GM18519 (cell line): ENCODE measurements at regions not wholly inside any gene's neighbourhood (a gene's known extent, or its start where the extent isn't known, plus 50 kb on each side); places are given as distances from the start of the nearest gene placed in this dataset.
"Not testable (repeated sequence)": the region's sequence is repeated elsewhere in the genome, so short reads cannot be mapped to it uniquely, and the experiment has no call there.

Experiments used
- ATAC-seq: cut with Tn5 transposase; IDR thresholded peaks from one replicate; pipeline ENCODE4 v1.9.1; 2021; ENCODE audit warnings: mild to moderate bottlenecking, moderate library complexity; ENCODE audit not compliant: unreplicated experiment, low FRiP score

GRCh38 chr5:28808967-28809810, 1770.8 kb upstream of the CDH9 start:
- no peak for ATAC-seq

DNA sequence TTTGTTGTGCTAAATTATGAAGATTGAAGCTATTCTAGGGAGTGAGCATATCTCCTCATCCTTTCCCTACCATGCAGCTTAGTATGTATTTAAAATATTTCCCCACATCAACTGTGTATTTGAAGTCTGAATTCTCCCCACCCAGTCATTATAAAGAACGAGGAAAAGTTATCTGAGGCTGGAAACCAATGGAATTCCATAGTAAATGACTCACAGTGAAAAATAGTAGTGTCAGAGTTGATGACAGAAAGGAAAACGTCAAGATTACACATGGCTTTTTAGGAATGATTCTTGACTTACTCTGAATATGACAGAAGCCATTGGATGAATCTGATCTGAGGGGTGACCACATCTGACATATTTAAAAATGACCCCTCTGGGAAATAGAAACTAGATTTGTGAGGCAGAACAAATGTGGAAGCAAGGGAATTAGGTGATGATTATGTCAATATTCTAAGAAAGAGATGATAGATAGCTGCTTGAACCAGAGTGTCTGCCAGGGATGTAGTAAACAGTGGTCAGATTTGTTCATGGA, 1768.9 kb upstream of the CDH9 start:
- ATAC-seq, result no peak

DNA sequence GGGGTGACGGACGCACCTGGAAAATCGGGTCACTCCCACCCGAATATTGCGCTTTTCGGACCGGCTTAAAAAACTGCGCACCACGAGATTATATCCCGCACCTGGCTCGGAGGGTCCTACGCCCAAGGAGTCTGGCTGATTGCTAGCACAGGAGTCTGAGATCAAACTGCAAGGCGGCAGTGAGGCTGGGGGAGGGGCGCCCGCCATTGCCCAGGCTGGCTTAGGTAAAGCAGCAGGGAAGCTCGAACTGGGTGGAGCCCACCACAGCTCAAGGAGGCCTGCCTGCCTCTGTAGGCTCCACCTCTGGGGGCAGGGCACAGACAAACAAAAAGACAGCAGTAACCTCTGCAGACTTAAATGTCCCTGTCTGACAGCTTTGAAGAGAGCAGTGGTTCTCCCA, 1760.6 kb upstream of the CDH9 start:
- not testable (repeated sequence) for ATAC-seq

DNA sequence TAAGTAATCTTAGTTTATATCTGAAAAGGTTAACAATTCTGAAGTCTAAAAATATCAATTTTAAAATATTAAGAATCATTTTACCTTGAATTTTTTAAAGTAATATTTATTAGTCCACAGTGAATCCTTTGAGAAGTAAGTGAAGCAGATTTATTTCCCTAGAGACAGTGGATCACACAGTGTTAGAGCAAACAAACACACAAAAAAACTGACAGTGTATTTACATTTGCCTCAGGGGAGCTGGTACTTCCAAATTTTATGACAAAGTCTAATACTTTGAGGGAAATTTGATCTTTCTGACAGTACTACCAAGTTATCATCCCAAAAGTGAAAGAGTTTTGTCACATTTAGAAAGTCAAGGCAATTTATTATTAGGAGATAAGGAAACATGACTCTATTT, 1750.6 kb upstream of the CDH9 start:
- no peak for ATAC-seq

GRCh38 chr5:28780083-28780692, 1741.8 kb upstream of the CDH9 start:
- ATAC-seq, result no peak

- no peak for ATAC-seq
Measured at GRCh38 chr5:28779161-28779754, 1740.9 kb upstream of the CDH9 start.

DNA sequence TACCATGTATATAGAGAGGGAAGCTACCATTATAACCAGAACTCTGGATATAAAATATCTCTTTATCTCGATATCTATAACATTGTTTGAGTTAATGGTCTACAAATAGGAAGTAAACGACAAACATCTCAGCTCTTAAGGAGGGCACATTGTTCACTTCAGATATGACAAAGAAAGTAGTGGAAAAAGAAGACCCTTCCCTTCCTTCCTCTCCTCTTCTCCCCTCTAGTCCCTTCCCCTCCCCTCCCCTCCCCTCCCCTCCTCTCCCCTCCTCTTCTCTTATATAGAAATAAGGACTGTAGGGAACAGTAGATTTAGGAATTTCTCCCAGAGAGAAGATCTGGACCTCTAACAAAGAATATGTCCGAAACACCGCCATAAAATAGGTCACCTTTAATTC, 1731.9 kb upstream of the CDH9 start:
- ATAC-seq, result no peak

- ATAC-seq, result no peak
Measured at GRCh38 chr5:28766565-28767158, 1728.3 kb upstream of the CDH9 start.

- ATAC-seq, result no peak
Measured at GRCh38 chr5:28751396-28751795, 1713.0 kb upstream of the CDH9 start.

DNA sequence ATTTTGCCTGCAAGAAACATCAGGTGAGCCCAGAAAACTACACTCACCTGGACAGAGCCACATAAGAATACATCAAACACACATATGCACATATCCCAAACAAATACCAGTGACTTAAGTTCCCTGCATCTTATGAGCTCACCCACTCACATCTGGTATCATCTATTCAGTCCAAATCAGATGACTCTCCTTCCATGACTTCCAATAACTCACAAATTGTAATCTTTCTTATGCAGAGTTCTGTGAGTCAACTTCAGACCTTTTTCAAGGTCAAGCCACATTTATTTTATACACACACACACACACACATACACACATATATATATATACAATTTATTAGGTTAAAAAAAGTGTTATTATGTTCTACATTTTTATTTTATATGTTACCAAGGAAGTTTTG, 1711.9 kb upstream of the CDH9 start:
- ATAC-seq, result no peak

- no peak for ATAC-seq
Measured at GRCh38 chr5:28748446-28748845, 1710.1 kb upstream of the CDH9 start.

DNA sequence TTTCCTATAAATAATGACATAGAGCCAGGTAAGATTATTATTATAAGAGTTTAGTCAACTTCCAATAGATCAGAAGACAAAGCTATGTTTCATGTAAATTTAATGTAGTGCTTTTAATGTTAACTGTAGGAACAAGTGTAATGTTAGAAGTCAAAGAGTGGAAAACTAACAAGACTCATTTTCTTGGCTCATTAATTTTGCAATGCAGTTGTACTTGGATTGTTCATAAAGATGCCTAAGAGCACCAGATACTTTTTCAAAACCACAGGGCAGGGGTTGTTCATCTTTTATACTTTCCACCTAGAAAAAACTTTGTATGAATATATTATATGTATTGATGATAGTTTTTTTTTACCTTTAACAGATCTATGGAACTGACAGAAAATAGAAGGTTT, 1705.3 kb upstream of the CDH9 start:
- ATAC-seq, result no peak

DNA sequence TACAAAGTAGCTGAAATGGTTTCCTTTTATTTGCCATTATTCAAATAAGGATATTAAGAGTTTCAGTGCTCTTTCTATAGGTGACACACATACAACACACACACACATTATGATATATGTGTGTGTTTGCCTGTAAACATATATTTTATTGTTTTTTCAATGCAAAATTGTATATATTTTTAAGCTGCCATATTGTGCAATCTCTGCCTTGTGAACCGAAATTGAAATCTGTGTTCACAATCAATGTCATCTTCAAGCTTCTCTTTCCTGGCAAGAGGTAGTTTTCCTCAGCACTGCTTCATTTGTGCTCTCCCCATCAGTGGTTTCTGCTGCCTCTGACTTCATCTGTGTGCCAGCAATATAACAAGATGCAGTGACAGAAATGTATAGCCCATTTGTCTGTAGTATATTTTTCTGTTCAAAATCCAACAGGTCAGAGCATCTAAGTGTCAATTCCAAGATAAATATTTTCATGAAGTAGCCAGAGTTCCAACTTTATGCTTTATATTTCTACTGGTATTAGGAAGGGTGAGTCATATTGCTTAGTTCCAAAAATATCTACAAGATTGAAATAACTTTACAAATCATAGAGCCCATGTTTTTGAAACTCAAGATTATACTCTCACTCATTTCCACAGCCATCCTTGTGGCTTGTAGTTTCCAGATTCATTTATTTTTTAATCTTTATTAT, 1704.8 kb upstream of the CDH9 start:
- no peak for ATAC-seq

DNA sequence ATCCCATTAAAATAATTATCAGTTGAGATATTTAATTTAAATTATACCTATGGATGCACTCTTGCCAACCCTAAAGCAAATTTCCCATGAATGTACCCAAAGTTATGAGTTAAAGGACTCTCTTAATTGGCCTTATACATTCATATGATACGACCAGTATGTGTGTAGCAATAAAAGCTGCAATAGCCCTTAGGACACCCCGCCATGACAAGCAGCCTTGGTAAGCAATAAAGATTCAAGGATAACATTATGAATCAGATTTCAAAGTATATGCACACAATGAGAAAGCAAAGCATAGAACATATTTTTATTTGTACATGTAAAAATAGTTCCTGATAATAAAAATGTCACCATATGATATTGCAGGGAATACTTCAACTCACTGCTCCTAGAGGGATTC, 1699.3 kb upstream of the CDH9 start:
- ATAC-seq, result no peak

DNA sequence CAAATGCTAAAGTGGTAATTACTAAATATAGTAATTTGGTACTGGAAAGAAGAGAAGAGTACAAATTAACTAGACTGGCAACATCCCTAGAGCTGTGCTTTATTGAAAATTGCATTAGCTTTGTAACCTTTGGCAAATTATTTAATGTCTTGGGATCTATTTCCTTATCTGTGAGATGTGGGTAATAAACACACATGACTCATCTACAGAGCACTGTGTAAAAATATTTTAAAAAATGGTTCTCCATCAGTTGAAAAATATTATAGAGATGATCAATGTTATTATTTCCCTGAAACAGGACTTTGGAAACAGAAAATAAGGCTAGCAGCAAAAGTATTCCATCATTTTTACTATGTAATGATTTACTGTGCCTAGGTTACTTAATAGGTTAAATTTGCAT, 1698.8 kb upstream of the CDH9 start:
- ATAC-seq, result no peak

DNA sequence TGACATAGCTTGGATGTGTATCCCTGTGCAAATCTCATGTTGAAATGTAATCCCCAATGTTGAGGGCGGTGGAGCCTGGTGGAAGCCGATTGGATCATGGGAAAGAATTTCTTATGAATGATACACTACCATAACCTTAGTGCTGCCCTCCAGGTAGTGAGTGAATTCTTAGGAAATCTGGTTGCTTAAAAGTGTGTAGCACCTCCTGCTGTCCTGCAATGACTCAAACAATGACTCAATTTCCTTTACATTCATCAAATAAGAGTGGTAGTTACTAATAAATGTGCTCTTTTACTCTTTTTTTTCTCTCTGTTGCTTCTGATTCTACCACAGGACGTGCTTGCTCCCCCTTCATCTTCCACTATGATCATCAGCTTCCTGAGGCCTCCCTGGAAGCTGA, 1696.0 kb upstream of the CDH9 start:
- no peak for ATAC-seq

DNA sequence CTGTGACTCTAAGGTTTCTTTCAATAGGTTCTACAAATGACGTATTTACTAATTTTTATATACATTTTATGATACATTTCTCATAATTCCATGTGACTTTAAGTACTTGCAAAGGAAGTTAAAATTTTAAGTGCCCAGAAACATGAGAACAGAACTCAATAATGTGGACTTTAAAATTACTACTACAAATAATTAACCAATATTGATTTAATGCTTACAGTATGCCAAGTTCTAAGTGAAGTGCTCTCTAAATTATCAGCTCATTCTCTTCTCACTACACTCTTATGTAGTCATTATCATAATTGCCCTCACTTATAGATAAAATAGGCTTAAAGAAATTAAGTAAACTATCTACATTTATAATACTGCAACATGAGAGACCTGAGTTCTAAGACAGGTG, 1690.7 kb upstream of the CDH9 start:
- ATAC-seq, result no peak

DNA sequence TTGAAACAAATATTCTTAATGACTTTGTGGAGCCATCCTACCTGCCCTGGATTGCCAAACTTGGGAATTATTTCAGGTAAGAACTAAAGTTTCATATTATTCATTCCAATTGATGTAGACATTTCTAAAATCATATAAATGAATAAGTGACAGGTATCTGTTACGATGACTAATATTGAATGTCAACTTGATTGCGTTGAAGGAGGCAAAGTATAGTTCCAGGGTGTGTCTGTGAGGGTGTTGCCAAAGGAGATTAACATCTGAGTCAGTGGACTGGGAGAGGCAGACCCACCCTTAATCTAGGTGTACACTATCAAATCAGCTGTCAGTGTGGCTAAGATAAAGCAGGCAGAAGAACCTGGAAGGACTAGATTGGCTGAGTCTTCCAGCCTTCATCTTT, 1688.4 kb upstream of the CDH9 start:
- no peak for ATAC-seq

DNA sequence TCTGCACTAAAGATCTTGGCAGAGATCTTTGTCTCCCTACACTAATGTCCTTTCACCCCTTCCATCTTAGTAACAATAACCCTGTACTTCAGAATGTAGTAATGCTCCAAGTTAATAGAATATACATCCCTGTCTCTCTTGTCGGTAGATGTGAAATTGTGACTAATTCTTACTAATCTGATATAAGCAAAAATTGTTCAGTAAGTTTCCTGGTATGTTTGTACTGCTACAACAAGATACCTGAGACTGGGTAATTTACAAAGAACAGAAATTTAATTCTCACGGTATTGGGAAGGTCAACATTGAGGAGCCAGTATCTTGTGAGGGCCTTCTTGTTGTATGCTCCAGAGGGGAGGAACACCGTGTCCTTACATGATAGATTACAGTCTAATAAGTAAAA, 1686.6 kb upstream of the CDH9 start:
- ATAC-seq, result no peak

GRCh38 chr5:28714907-28715698, 1676.7 kb upstream of the CDH9 start:
- no peak for ATAC-seq
